ENCODE measurements at regions not wholly inside any gene's neighbourhood (a gene's known extent, or its start where the extent isn't known, plus 50 kb on each side); places are given as distances from the start of the nearest gene placed in this dataset.

DNA sequence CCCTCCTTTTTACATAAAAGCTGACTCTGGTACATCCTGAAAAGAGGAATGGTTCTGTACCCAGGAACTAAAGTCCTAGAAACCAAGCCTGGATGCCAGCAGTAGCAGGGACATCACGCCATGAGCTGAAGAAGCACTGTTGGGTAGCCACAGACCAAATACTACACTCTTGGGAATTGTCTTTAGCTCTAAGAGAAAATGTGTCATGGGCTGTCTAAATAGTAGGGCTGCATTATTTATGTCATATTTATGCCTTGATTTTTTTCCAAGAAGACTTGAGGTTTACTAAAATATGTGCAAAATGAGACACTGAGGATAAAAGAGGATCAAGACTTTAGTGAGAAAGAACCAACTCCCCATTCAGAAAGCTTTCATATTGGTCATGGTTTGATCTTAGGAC is 213.6 kb downstream of the RAB38 start:
- TF ChIP-seq, protein P1, sequence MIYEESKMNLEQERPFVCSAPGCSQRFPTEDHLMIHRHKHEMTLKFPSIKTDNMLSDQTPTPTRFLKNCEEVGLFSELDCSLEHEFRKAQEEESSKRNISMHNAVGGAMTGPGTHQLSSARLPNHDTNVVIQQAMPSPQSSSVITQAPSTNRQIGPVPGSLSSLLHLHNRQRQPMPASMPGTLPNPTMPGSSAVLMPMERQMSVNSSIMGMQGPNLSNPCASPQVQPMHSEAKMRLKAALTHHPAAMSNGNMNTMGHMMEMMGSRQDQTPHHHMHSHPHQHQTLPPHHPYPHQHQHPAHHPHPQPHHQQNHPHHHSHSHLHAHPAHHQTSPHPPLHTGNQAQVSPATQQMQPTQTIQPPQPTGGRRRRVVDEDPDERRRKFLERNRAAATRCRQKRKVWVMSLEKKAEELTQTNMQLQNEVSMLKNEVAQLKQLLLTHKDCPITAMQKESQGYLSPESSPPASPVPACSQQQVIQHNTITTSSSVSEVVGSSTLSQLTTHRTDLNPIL (CRISPR knock-in tag; IDR thresholded peaks at IDR 0.05; ENCODE audit: low read depth): no peak
- TF ChIP-seq OSR1 (CRISPR knock-in tag; IDR thresholded peaks at IDR 0.05): no peak
- no peak for TF ChIP-seq ARNTL (CRISPR knock-in tag; IDR thresholded peaks at IDR 0.05; ENCODE audit: borderline replicate concordance, low read depth)
- TF ChIP-seq, protein P2, sequence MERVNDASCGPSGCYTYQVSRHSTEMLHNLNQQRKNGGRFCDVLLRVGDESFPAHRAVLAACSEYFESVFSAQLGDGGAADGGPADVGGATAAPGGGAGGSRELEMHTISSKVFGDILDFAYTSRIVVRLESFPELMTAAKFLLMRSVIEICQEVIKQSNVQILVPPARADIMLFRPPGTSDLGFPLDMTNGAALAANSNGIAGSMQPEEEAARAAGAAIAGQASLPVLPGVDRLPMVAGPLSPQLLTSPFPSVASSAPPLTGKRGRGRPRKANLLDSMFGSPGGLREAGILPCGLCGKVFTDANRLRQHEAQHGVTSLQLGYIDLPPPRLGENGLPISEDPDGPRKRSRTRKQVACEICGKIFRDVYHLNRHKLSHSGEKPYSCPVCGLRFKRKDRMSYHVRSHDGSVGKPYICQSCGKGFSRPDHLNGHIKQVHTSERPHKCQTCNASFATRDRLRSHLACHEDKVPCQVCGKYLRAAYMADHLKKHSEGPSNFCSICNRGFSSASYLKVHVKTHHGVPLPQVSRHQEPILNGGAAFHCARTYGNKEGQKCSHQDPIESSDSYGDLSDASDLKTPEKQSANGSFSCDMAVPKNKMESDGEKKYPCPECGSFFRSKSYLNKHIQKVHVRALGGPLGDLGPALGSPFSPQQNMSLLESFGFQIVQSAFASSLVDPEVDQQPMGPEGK (CRISPR knock-in tag; IDR thresholded peaks at IDR 0.05; ENCODE audit: borderline replicate concordance): no peak
- no peak for TF ChIP-seq ZNF70 (CRISPR knock-in tag; IDR thresholded peaks at IDR 0.05)
- TF ChIP-seq BACH2 (CRISPR knock-in tag; IDR thresholded peaks at IDR 0.05; ENCODE audit: borderline replicate concordance): no peak
- TF ChIP-seq GLIS3 (CRISPR knock-in tag; IDR thresholded peaks at IDR 0.05): no peak
- TF ChIP-seq ZNF565 (CRISPR knock-in tag; conservative IDR thresholded peaks at IDR 0.05; ENCODE audit: low read depth): no peak
- TF ChIP-seq ZFP30 (CRISPR knock-in tag; IDR thresholded peaks at IDR 0.05): no peak
- no peak for TF ChIP-seq ZFP3 (CRISPR knock-in tag; IDR thresholded peaks at IDR 0.05)
- no peak for TF ChIP-seq ZNF8 (CRISPR knock-in tag; IDR thresholded peaks at IDR 0.05)
- TF ChIP-seq, protein P3, sequence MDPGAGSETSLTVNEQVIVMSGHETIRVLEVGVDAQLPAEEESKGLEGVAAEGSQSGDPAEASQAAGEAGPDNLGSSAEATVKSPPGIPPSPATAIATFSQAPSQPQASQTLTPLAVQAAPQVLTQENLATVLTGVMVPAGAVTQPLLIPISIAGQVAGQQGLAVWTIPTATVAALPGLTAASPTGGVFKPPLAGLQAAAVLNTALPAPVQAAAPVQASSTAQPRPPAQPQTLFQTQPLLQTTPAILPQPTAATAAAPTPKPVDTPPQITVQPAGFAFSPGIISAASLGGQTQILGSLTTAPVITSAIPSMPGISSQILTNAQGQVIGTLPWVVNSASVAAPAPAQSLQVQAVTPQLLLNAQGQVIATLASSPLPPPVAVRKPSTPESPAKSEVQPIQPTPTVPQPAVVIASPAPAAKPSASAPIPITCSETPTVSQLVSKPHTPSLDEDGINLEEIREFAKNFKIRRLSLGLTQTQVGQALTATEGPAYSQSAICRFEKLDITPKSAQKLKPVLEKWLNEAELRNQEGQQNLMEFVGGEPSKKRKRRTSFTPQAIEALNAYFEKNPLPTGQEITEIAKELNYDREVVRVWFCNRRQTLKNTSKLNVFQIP (CRISPR knock-in tag; IDR thresholded peaks at IDR 0.05; ENCODE audit: borderline replicate concordance, low read depth): no peak
- TF ChIP-seq, protein P4, sequence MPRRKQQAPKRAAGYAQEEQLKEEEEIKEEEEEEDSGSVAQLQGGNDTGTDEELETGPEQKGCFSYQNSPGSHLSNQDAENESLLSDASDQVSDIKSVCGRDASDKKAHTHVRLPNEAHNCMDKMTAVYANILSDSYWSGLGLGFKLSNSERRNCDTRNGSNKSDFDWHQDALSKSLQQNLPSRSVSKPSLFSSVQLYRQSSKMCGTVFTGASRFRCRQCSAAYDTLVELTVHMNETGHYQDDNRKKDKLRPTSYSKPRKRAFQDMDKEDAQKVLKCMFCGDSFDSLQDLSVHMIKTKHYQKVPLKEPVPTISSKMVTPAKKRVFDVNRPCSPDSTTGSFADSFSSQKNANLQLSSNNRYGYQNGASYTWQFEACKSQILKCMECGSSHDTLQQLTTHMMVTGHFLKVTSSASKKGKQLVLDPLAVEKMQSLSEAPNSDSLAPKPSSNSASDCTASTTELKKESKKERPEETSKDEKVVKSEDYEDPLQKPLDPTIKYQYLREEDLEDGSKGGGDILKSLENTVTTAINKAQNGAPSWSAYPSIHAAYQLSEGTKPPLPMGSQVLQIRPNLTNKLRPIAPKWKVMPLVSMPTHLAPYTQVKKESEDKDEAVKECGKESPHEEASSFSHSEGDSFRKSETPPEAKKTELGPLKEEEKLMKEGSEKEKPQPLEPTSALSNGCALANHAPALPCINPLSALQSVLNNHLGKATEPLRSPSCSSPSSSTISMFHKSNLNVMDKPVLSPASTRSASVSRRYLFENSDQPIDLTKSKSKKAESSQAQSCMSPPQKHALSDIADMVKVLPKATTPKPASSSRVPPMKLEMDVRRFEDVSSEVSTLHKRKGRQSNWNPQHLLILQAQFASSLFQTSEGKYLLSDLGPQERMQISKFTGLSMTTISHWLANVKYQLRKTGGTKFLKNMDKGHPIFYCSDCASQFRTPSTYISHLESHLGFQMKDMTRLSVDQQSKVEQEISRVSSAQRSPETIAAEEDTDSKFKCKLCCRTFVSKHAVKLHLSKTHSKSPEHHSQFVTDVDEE (CRISPR knock-in tag; IDR thresholded peaks at IDR 0.05): no peak
- no peak for TF ChIP-seq ISL1 (CRISPR knock-in tag; IDR thresholded peaks at IDR 0.05)
- no peak for ATAC-seq

DNA sequence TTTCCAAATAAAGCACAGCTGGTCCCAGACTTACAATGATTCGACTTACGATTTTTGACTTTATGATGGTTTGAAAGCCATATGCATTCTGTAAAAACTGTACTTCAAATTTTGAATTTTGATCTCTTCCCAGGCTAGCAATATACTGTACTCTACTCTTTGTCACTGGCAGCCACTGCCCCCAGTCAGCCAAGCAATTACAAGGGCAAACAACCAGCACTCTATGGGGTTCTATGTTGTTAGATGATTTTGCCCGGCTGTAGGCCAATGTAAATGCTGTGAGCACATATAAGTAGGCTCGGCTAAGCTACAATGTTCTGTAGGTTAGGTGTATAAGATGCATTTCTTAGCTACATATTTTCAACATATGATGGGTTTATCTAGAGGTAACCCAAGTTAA is 217.3 kb downstream of the RAB38 start:
- no peak for ATAC-seq

More for the DNA sequence above, 217.3 kb downstream of the RAB38 start:
- TF ChIP-seq ZNF8 (CRISPR knock-in tag; IDR thresholded peaks at IDR 0.05): no peak
- no peak for TF ChIP-seq TCF4 (CRISPR knock-in tag; IDR thresholded peaks at IDR 0.05; ENCODE audit: borderline replicate concordance)
- no peak for TF ChIP-seq RARB (CRISPR knock-in tag; IDR thresholded peaks at IDR 0.05)
- TF ChIP-seq, protein P4 (CRISPR knock-in tag; IDR thresholded peaks at IDR 0.05): no peak
- no peak for TF ChIP-seq ZNF70 (CRISPR knock-in tag; IDR thresholded peaks at IDR 0.05)
- TF ChIP-seq OSR1 (CRISPR knock-in tag; IDR thresholded peaks at IDR 0.05): no peak
- TF ChIP-seq ZC3H10 (CRISPR knock-in tag; IDR thresholded peaks at IDR 0.05): no peak
- TF ChIP-seq BACH2 (CRISPR knock-in tag; IDR thresholded peaks at IDR 0.05; ENCODE audit: borderline replicate concordance): no peak
- TF ChIP-seq, protein P2 (CRISPR knock-in tag; IDR thresholded peaks at IDR 0.05; ENCODE audit: borderline replicate concordance): no peak
- no peak for TF ChIP-seq ZFP3 (CRISPR knock-in tag; IDR thresholded peaks at IDR 0.05)
